Muscle of leg (tissue), 3 donors: ENCODE measurements at regions not wholly inside any gene's neighbourhood (a gene's known extent, or its start where the extent isn't known, plus 50 kb on each side); places are given as distances from the start of the nearest gene placed in this dataset.

Source experiments
- DNase-seq: peaks from one replicate; pipeline ENCODE4 v3.0.0; 2013
- H3K27ac ChIP-seq: one replicate; pipeline ENCODE4 v1.5.1; 2013; ENCODE audit warnings: mild to moderate bottlenecking, low read length, control low read depth
- H3K27me3 ChIP-seq: one replicate; pipeline ENCODE4 v1.6.1; 2013; ENCODE audit warnings: low read length; ENCODE audit not compliant: control insufficient read depth, insufficient read depth
- H3K36me3 ChIP-seq: one replicate; pipeline ENCODE4 v1.6.1; 2013; ENCODE audit warnings: low read length; ENCODE audit not compliant: control insufficient read depth, insufficient read depth
- H3K4me1 ChIP-seq: one replicate; pipeline ENCODE4 v1.6.1; 2013; ENCODE audit warnings: low read length; ENCODE audit not compliant: control insufficient read depth, insufficient read depth
- H3K4me3 ChIP-seq: one replicate; pipeline ENCODE4 v1.5.1; 2013; ENCODE audit warnings: low read length, control low read depth
- H3K9me3 ChIP-seq: replicated peaks from 2 replicates; pipeline ENCODE4 v1.6.1; 2013; ENCODE audit warnings: low read depth, low read length; ENCODE audit not compliant: control insufficient read depth
- WGBS: methylation state at CpG from one replicate; pipeline ENCODE4 v1.1.5; 2013; ENCODE audit warnings: missing lambda C conversion rate; ENCODE audit not compliant: insufficient coverage; 5-methylcytosine and 5-hydroxymethylcytosine counted together

DNA sequence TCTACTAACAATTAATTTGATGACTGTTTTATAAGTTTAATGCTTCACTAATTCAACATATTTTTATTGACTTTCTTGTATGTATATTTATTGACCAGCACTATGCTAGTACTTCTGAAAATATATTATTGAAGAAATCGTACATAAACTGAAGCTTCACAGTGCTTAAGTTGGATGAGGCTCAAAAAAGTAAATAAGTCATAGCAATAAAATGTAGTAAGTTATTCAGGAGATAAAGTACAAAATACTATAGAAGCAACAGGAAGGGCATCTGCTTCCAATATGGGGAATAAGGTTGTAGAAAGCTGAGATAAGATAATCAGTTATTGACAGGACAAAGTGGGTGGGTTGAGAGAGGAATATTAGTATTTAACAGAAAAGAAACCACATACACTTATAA, 944.9 kb upstream of the MIR17HG start:
- Histone ChIP-seq H3K4me1 (no peaks in the 10 kb centered on the region), H3K4me3 (no peak overlapping the region), H3K27me3 (no peaks in the 10 kb centered on the region), H3K36me3 (no peaks in the 10 kb centered on the region), H3K9me3 (peaks cover 5% of the 10 kb centered on the region), H3K27ac (no peak overlapping the region)
- no peak for DNase-seq
- WGBS, result no CpG with 5 or more reads among the region's 1 CpG

DNA sequence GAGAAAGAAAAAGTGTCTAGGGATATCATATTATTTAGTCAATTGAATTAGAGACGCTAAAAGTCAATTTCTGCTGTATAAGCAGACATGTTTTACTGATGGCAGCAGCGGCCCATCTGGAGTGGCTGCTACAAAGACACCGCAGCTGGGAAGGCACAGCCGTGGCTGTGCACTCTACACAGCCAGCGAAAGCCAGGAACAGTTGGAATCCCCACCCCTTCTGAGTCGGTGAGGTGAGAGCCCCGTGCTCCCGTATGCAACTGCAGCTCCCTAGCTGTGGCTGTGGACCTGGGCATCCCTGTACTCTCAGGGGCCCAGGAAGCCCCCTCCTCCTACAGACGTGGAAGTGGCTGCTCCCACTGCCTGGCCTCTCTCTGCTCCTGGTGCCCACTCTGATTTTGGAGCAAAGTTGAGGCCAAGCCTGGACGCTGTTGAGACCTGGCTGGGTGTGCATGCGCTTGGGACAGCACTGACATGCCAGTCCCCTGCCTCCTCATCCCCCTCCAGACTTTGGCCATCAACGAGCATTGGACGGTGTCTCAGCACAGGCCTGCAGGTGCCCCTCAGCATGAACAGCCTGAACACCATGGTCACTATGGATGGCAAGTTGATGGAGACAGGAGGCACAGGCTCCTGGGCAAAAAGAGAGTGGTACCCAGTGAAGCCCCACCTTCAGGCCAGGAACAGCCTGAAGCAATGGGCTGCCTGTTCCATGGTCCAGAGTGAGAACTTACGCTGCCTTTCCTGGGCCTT, 944.0 kb upstream of the MIR17HG start:
- 92% methylated on average over 11 of the region's 14 CpGs for WGBS
- Histone ChIP-seq H3K9me3 (peaks cover 5% of the 10 kb centered on the region), H3K4me3 (no peak overlapping the region), H3K27ac (no peak overlapping the region), H3K36me3 (no peaks in the 10 kb centered on the region), H3K4me1 (no peaks in the 10 kb centered on the region), H3K27me3 (no peaks in the 10 kb centered on the region)
- no peak for DNase-seq

DNA sequence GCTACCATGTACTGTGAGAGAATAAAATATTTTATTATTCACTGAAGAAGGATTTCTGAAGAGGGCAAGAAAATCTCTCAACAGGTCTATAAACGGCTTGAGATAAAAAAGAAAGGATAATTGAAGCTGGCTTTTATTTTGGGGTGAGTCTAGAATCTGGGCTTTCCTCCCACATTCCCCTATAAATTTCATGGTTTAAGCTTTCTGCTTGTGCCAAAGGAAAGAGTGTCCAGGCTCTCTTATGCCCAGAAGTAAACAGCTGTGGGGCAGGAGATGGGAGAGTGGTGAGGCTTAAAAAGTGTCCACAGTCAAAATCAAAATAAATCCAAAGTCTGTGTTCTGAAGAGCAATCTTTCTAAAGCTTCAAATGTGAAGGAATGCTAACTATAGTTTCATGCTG, 942.2 kb upstream of the MIR17HG start:
- Histone ChIP-seq H3K9me3 (no peaks in the 10 kb centered on the region), H3K4me1 (no peaks in the 10 kb centered on the region), H3K36me3 (no peaks in the 10 kb centered on the region), H3K4me3 (no peak overlapping the region), H3K27me3 (no peaks in the 10 kb centered on the region), H3K27ac (no peak overlapping the region)
- peak; percentile 58 for DNase-seq
- no CpG with 5 or more reads among the region's 1 CpG for WGBS

DNA sequence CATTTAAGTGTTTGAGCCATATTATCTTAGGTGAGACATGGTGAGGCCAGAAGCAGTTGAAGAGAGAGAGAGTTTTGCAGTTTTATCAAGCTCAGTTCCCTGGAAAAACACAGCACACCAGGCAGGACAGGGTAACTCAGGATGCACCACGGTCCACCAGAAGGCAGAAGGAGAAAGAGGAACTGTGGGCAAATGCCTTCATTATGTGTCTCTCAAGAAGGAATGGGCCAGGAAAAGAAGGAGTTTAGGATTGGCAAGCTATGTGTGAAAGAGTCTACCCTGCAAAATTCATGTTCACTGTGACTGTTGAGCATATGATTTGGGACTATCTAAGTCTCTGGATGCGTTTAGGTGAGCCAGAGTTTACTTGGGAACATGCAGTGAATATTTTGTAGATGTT, 934.5 kb upstream of the MIR17HG start:
- no peak for DNase-seq
- no peaks in the 10 kb centered on the region for H3K9me3 ChIP-seq
- H3K4me3 ChIP-seq, result no peak overlapping the region
- H3K27me3 ChIP-seq, result no peaks in the 10 kb centered on the region
- no peaks in the 10 kb centered on the region for H3K36me3 ChIP-seq
- 65% methylated on average over 2 of the region's 2 CpGs for WGBS
- H3K27ac ChIP-seq, result no peak overlapping the region
- H3K4me1 ChIP-seq, result no peaks in the 10 kb centered on the region

- no peaks in the 10 kb centered on the region for H3K4me1 ChIP-seq
Observed at GRCh38 chr13:90413548-90413947, 933.9 kb upstream of the MIR17HG start.

DNA sequence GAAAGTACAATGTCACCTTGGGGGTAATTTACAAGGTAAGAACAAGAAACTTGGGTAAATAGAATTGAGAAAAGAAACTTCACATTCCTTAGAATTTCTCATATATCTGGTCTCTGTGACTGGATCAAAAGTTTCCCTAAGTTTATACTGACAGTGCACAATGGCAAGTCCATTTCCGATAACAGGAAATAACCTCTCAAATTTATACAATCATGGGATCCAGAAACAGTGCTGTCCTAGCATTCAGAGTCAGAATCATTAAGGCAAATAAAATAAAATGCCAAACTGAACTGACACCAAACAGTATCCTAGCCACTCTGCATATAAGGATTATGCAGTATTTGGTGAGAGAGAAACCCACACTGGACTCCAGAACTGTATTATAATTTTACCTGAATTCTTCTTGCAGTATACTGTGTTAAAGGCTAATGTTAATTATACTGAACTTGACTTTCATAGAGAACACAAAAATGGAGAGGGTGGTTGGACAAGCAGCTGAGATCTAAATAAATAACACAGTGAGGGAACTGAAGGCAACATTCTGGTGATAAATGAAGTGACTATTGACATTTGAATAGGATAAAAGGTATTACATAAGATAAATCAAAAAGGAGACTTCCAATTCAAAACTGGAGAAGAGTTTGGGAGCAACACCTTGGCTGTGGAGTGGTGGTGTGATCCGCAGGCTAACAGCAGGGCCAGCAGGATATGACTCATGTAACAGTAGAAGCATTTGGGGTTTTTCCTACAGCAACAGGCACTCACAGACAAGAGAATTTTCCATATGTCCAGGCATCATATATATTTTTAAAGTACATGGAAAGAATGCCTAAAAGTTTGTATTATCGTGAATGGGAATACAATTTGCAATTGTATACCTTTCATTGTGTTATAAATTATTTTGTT, 932.5 kb upstream of the MIR17HG start:
- Histone ChIP-seq H3K36me3 (no peaks in the 10 kb centered on the region), H3K4me1 (no peaks in the 10 kb centered on the region), H3K9me3 (no peaks in the 10 kb centered on the region), H3K27me3 (no peaks in the 10 kb centered on the region), H3K27ac (peak overlapping the region; percentile 16), H3K4me3 (no peak overlapping the region)
- 100% methylated on average over 1 of the region's 3 CpGs for WGBS
- peak; percentile 83 for DNase-seq

More at GRCh38 chr13:90413548-90413947, 933.9 kb upstream of the MIR17HG start:
- H3K9me3 ChIP-seq, result no peaks in the 10 kb centered on the region
- H3K27ac ChIP-seq, result no peak overlapping the region
- WGBS, result no CpG with 5 or more reads among the region's 1 CpG
- no peaks in the 10 kb centered on the region for H3K36me3 ChIP-seq
- H3K4me3 ChIP-seq, result no peak overlapping the region
- H3K27me3 ChIP-seq, result no peaks in the 10 kb centered on the region
- DNase-seq, result no peak

DNA sequence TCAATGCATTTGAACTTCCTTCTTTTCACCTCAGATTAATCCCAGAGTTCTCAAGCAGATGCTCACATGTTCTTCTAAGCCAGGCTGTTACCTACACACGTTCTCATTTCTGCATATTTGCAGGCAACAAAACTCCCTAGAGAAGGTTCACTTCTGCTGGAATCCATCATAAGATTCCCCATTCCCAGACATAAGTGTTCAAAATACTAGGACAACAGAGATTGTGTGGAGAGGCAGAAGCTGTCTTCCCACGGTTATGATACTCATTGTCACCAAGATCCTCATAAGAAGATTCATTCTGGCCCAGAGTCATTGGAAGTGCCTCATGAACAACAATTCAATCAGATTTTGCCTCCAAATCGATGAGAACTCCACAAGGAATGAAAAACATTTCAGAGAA, 931.6 kb upstream of the MIR17HG start:
- Histone ChIP-seq H3K36me3 (no peaks in the 10 kb centered on the region), H3K4me3 (no peak overlapping the region), H3K4me1 (no peaks in the 10 kb centered on the region), H3K9me3 (no peaks in the 10 kb centered on the region), H3K27me3 (no peaks in the 10 kb centered on the region), H3K27ac (no peak overlapping the region)
- 20% methylated on average over 1 of the region's 3 CpGs for WGBS
- peak; percentile 16 for DNase-seq

DNA sequence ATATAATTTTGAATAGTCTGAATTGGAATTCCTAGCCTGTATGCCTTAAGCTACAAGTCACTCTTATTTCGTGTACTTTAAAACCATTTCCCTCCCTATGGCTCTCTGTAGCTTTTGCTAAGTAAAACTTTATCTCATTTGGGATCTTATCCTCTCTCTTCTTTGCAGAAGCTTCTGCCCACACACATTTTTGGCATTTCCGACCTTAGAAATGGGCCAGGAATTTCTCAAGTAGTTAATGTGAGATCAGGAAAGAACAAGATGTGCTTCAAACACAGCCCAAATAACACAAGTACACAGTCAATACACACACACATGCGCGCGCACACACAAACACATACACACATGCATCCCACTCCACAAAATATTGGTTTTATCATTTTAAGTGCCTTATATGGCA, 931.0 kb upstream of the MIR17HG start:
- DNase-seq, result peak; percentile 23
- Histone ChIP-seq H3K27ac (no peak overlapping the region), H3K27me3 (no peaks in the 10 kb centered on the region), H3K9me3 (no peaks in the 10 kb centered on the region), H3K36me3 (no peaks in the 10 kb centered on the region), H3K4me3 (no peak overlapping the region), H3K4me1 (no peaks in the 10 kb centered on the region)
- no CpG with 5 or more reads among the region's 5 CpGs for WGBS

GRCh38 chr13:90416938-90417337, 930.5 kb upstream of the MIR17HG start:
- WGBS, result no CpG with 5 or more reads among the region's 1 CpG
- no peak for DNase-seq
- H3K4me3 ChIP-seq, result no peak overlapping the region
- no peaks in the 10 kb centered on the region for H3K36me3 ChIP-seq
- no peaks in the 10 kb centered on the region for H3K4me1 ChIP-seq
- no peaks in the 10 kb centered on the region for H3K27me3 ChIP-seq
- no peak overlapping the region for H3K27ac ChIP-seq
- H3K9me3 ChIP-seq, result no peaks in the 10 kb centered on the region

DNA sequence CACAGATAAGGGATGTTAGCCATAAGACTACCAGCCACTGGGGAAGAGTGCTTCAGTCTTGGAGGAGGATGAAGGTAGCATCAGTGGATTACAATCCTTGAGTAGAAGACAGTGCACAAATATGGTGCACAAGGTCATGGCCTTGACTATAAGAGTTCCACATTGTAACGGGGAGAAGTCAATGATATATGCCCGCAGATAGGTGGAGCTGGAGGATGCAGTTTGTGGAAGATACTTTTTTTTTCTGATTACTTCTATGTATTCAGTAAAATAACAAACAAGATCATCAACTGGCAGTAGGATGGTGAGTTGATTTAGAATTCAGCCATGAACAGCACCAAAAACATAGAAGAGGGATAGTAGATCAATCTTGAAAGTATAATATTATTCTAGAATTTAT, 926.8 kb upstream of the MIR17HG start:
- no peaks in the 10 kb centered on the region for H3K27me3 ChIP-seq
- WGBS, result no CpG with 5 or more reads among the region's 2 CpGs
- no peak for DNase-seq
- no peak overlapping the region for H3K4me3 ChIP-seq
- no peaks in the 10 kb centered on the region for H3K4me1 ChIP-seq
- H3K27ac ChIP-seq, result no peak overlapping the region
- no peaks in the 10 kb centered on the region for H3K9me3 ChIP-seq
- no peaks in the 10 kb centered on the region for H3K36me3 ChIP-seq
